Small intestine (tissue), 7 donors: ENCODE measurements at regions not wholly inside any gene's neighbourhood (a gene's known extent, or its start where the extent isn't known, plus 50 kb on each side); places are given as distances from the start of the nearest gene placed in this dataset.

ENCODE experiments used
- DNase-seq, 2 donors: peaks; one replicate each; pipeline versions ENCODE4 v3.0.0 to v3.0.0-alpha.2; 2013
- FAIRE-seq: peaks from 2 replicates; lab custom pipeline; 2012; peaks lifted over from hg19 to GRCh38; lab: Jason Lieb, UNC
- H3K27ac ChIP-seq, 3 donors: one replicate each; pipeline ENCODE4 v1.5.1; 2013; ENCODE audit warnings: low read length in 2 of 3, mild to moderate bottlenecking in 2 of 3, control low read depth in 1 of 3, inconsistent platforms in 1 of 3, low read depth in 1 of 3, moderate library complexity in 1 of 3
- H3K27me3 ChIP-seq, 3 donors: one replicate each; pipeline ENCODE4 v1.6.1; 2013; ENCODE audit warnings: low read length in 3 of 3, inconsistent platforms in 1 of 3; ENCODE audit not compliant: control insufficient read depth in 3 of 3, insufficient read depth in 3 of 3
- H3K36me3 ChIP-seq, 3 donors: one replicate each; pipeline ENCODE4 v1.6.1; 2013; ENCODE audit warnings: low read length in 3 of 3, inconsistent platforms in 1 of 3, low read depth in 1 of 3, mild to moderate bottlenecking in 1 of 3, moderate library complexity in 1 of 3; ENCODE audit not compliant: control insufficient read depth in 3 of 3, insufficient read depth in 2 of 3
- H3K4me1 ChIP-seq, 3 donors: one replicate each; pipeline ENCODE4 v1.6.1; 2013; ENCODE audit warnings: low read length in 2 of 3, inconsistent platforms in 1 of 3, low read depth in 1 of 3, mild to moderate bottlenecking in 1 of 3, moderate library complexity in 1 of 3; ENCODE audit not compliant: control insufficient read depth in 3 of 3, insufficient read depth in 2 of 3
- H3K4me3 ChIP-seq, 3 donors: one replicate each; pipeline ENCODE4 v1.5.1; 2013; ENCODE audit warnings: low read length in 3 of 3, control low read depth in 1 of 3, inconsistent platforms in 1 of 3, low read depth in 1 of 3, mild to moderate bottlenecking in 1 of 3, moderate library complexity in 1 of 3
- H3K9me3 ChIP-seq, 2 donors: one replicate each; pipeline ENCODE4 v1.6.1; 2013; ENCODE audit warnings: low read depth in 1 of 2, low read length in 1 of 2; ENCODE audit not compliant: control insufficient read depth in 2 of 2, insufficient read depth in 1 of 2
- WGBS, 3 donors: extraction: QIAGEN DNeasy Blood & Tissue Kit; methylation state at CpG; one replicate each; pipeline ENCODE4 v1.1.7; 2013; 5-methylcytosine and 5-hydroxymethylcytosine counted together
- donor health status: healthy with polysubstance abuse.
- donor health status: control.
- donor health status: control.
- donor health status: Bipolar disorder and iron deficiency.
- donor health status: healthy.

- H3K9me3 ChIP-seq = no peaks in the 10 kb centered on the region
- no peaks in the 10 kb centered on the region for H3K36me3 ChIP-seq
- DNase-seq = no peak
- H3K27ac ChIP-seq = no peak overlapping the region
- no peaks in the 10 kb centered on the region for H3K4me1 ChIP-seq
- no peaks in the 10 kb centered on the region for H3K27me3 ChIP-seq
- H3K4me3 ChIP-seq = no peak overlapping the region
- no peak for FAIRE-seq
Observed at GRCh38 chr1:73144311-73144710, 862.0 kb upstream of the NEGR1 start.

- H3K36me3 ChIP-seq = no peaks in the 10 kb centered on the region
- no peaks in the 10 kb centered on the region for H3K4me1 ChIP-seq
- H3K27me3 ChIP-seq = no peaks in the 10 kb centered on the region
- H3K27ac ChIP-seq = no peak overlapping the region
- no peak overlapping the region for H3K4me3 ChIP-seq
- FAIRE-seq = no peak
- DNase-seq = no peak
- H3K9me3 ChIP-seq = no peaks in the 10 kb centered on the region
Observed at GRCh38 chr1:73136975-73137374, 854.6 kb upstream of the NEGR1 start.

- Histone ChIP-seq H3K36me3 (no peaks in the 10 kb centered on the region), H3K4me3 (no peak overlapping the region), H3K9me3 (peaks cover 0 to 11% of the 10 kb centered on the region in 2 donors), H3K27me3 (no peaks in the 10 kb centered on the region), H3K27ac (no peak overlapping the region), H3K4me1 (no peaks in the 10 kb centered on the region)
- WGBS, 3 donors = 85 to 87% (median 86%) methylated on average over 2 of the region's 2 CpGs
- FAIRE-seq = no peak
- DNase-seq = no peak
Observed at GRCh38 chr1:73106931-73107330, 824.6 kb upstream of the NEGR1 start.

- H3K27ac ChIP-seq = no peak overlapping the region
- H3K9me3 ChIP-seq = peaks cover 0 to 11% of the 10 kb centered on the region in 2 donors
- H3K27me3 ChIP-seq = no peaks in the 10 kb centered on the region
- no peak overlapping the region for H3K4me3 ChIP-seq
- no peaks in the 10 kb centered on the region for H3K36me3 ChIP-seq
- FAIRE-seq (no peak), DNase-seq (no peak)
- WGBS, 3 donors = 89 to 92% (median 91%) methylated on average over 16 of the region's 16 CpGs
- no peaks in the 10 kb centered on the region for H3K4me1 ChIP-seq
Observed at GRCh38 chr1:73105755-73106154, 823.4 kb upstream of the NEGR1 start.

GRCh38 chr1:73104749-73105148 lies 822.4 kb upstream of the NEGR1 start:
- Histone ChIP-seq H3K4me1 (no peaks in the 10 kb centered on the region), H3K36me3 (no peaks in the 10 kb centered on the region), H3K4me3 (no peak overlapping the region), H3K27ac (no peak overlapping the region), H3K27me3 (no peaks in the 10 kb centered on the region), H3K9me3 (peaks cover 0 to 11% of the 10 kb centered on the region in 2 donors)
- no peak for DNase-seq
- WGBS, 3 donors = 92 to 98% (median 94%) methylated on average over 8 of the region's 8 CpGs
- no peak for FAIRE-seq

GRCh38 chr1:73100216-73100615 lies 817.9 kb upstream of the NEGR1 start:
- no peak overlapping the region for H3K27ac ChIP-seq
- H3K36me3 ChIP-seq = no peaks in the 10 kb centered on the region
- WGBS, 3 donors = 36 to 73% (median 55%) methylated on average over 4 of the region's 4 CpGs
- H3K4me3 ChIP-seq = no peak overlapping the region
- H3K27me3 ChIP-seq = no peaks in the 10 kb centered on the region
- peak in 1 of 2 donors; percentile 6 for DNase-seq
- H3K4me1 ChIP-seq = no peaks in the 10 kb centered on the region
- FAIRE-seq = no peak
- H3K9me3 ChIP-seq = peaks cover 0 to 6% of the 10 kb centered on the region in 2 donors

- no peak for FAIRE-seq
- no peak for DNase-seq
- H3K36me3 ChIP-seq = no peaks in the 10 kb centered on the region
- peaks cover 0 to 3% of the 10 kb centered on the region in 2 donors for H3K9me3 ChIP-seq
- no peak overlapping the region for H3K4me3 ChIP-seq
- no peaks in the 10 kb centered on the region for H3K4me1 ChIP-seq
- no peaks in the 10 kb centered on the region for H3K27me3 ChIP-seq
- H3K27ac ChIP-seq = no peak overlapping the region
Observed at GRCh38 chr1:73097917-73098316, 815.6 kb upstream of the NEGR1 start.

GRCh38 chr1:73096841-73097240 lies 814.5 kb upstream of the NEGR1 start:
- Histone ChIP-seq H3K4me1 (no peaks in the 10 kb centered on the region), H3K36me3 (no peaks in the 10 kb centered on the region), H3K9me3 (peaks cover 0 to 3% of the 10 kb centered on the region in 2 donors), H3K27ac (no peak overlapping the region), H3K4me3 (no peak overlapping the region), H3K27me3 (no peaks in the 10 kb centered on the region)
- DNase-seq = no peak
- no peak for FAIRE-seq
- 34 to 65% (median 52%) methylated on average over 1 of the region's 1 CpG for WGBS, 3 donors

- Histone ChIP-seq H3K4me1 (no peaks in the 10 kb centered on the region), H3K36me3 (no peaks in the 10 kb centered on the region), H3K27me3 (no peaks in the 10 kb centered on the region), H3K9me3 (peaks cover 0 to 3% of the 10 kb centered on the region in 2 donors), H3K4me3 (no peak overlapping the region), H3K27ac (no peak overlapping the region)
- FAIRE-seq (no peak), DNase-seq (no peak)
Observed at GRCh38 chr1:73092383-73092782, 810.0 kb upstream of the NEGR1 start.
